Fibroblast of villous mesenchyme (primary cell): ENCODE measurements at regions not wholly inside any gene's neighbourhood (a gene's known extent, or its start where the extent isn't known, plus 50 kb on each side); places are given as distances from the start of the nearest gene placed in this dataset.

ENCODE experiments used
- DNase-seq: peaks from one replicate; pipeline ENCODE4 v3.0.0-alpha.2; 2010; ENCODE audit warnings: low read depth
- H3K4me3 ChIP-seq: 2 replicates; pipeline ENCODE4 v1.5.1; 2011; ENCODE audit warnings: low read depth, mild to moderate bottlenecking, low read length
- CTCF ChIP-seq: IDR thresholded peaks from 2 replicates; pipeline ENCODE4 v1.5.1; 2012; ENCODE audit warnings: low read depth, mild to moderate bottlenecking, low read length; ENCODE audit not compliant: insufficient read depth

GRCh38 chr6:71726121-71726520 lies 160.2 kb upstream of the RIMS1 start:
- no peak for DNase-seq
- H3K4me3 ChIP-seq, result no peak overlapping the region
- TF ChIP-seq CTCF, result no peak

- no peak overlapping the region for H3K4me3 ChIP-seq
- DNase-seq, result no peak
- no peak for TF ChIP-seq CTCF
These were observed 158.6 kb upstream of the RIMS1 start for GRCh38 chr6:71727632-71728294.

- no peak for DNase-seq
- no peak for TF ChIP-seq CTCF
- no peak overlapping the region for H3K4me3 ChIP-seq
These were observed 156.1 kb upstream of the RIMS1 start for GRCh38 chr6:71730284-71730683.

- no peak for TF ChIP-seq CTCF
- DNase-seq, result no peak
- no peak overlapping the region for H3K4me3 ChIP-seq
These were observed 152.1 kb upstream of the RIMS1 start for GRCh38 chr6:71733970-71734899.

GRCh38 chr6:71737953-71738352 lies 148.4 kb upstream of the RIMS1 start:
- no peak overlapping the region for H3K4me3 ChIP-seq
- DNase-seq, result no peak
- no peak for TF ChIP-seq CTCF

- H3K4me3 ChIP-seq, result no peak overlapping the region
- TF ChIP-seq CTCF, result no peak
- DNase-seq, result no peak
These were observed 140.8 kb upstream of the RIMS1 start for GRCh38 chr6:71745525-71745924.
